ENCODE measurements at regions not wholly inside any gene's neighbourhood (a gene's known extent, or its start where the extent isn't known, plus 50 kb on each side); places are given as distances from the start of the nearest gene placed in this dataset.

GRCh38 chr5:110064603-110065268 lies 375.0 kb downstream of the MAN2A1 start:
- no peak for DNase-seq (ENCODE audit: low read depth in 4 of 4, low spot score in 1 of 4)

DNA sequence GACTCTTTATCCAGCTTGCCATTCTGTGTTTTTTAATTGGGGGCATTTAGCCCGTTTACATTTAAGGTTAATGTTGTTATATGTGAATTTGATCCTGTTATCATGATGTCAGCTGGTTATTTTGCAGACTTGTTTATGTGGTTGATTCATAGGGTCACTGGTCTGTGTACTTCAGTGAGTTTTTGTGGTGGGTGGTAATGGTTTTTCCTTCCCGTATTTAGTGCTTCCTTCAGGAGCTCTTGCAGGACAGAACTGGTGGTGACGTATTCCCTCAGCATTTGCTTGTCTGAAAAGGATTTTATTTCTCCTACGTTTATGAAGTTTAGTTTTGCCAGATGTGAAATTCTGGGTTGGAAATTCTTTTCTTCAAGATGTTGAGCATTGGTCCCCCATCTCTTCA lies 381.1 kb downstream of the MAN2A1 start:
- DNase-seq (ENCODE audit: low read depth in 4 of 4, low spot score in 1 of 4), result no peak

GRCh38 chr5:110072651-110073050 lies 382.9 kb downstream of the MAN2A1 start:
- DNase-seq (ENCODE audit: low read depth in 4 of 4, low spot score in 1 of 4), result no peak

GRCh38 chr5:110073534-110073933 lies 383.8 kb downstream of the MAN2A1 start:
- DNase-seq (ENCODE audit: low read depth in 4 of 4, low spot score in 1 of 4), result no peak

GRCh38 chr5:110075656-110076055 lies 385.9 kb downstream of the MAN2A1 start:
- no peak for DNase-seq (ENCODE audit: low read depth in 4 of 4, low spot score in 1 of 4)

- DNase-seq (ENCODE audit: low read depth in 4 of 4, low spot score in 1 of 4), result no peak
Measured at GRCh38 chr5:110077147-110077546, 387.4 kb downstream of the MAN2A1 start.

DNA sequence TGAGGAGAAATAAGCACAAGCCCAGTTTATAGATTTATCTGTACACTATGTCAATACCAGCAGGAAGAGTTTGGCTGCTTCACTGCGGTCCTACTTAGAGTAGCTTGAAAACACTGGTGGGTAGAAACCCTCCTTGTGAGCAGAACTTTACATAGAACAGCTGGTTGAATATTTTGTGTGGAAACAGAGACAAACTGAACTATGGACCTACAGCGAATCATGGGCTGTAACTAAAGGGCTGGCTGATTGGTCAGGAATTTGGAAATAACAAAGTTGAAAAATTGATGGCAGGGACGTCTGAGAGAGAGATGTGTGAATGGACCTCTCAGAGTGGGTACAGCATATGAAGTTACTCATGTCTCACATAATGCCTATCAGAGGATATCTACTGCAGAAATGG lies 392.5 kb downstream of the MAN2A1 start:
- DNase-seq (ENCODE audit: low read depth in 4 of 4, low spot score in 1 of 4), result no peak

DNA sequence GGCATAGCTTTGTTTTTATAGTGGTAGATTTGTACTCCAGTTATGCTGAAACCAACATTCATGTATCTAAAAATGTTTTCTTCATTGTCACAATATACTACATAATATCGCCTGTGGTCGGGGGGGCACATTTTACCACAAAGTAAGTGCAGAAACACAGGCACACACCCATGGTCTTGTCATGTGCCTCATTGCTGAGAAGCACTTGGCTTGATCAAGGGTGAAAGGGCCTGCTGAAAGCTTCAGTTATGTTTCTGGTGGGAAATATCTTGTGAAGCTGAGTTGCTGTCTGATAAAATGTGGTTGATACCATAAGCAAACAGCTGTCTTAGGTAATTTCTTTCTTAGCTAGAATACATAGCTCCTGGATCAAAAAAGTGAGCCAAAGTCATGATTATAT lies 393.1 kb downstream of the MAN2A1 start:
- DNase-seq (ENCODE audit: low read depth in 4 of 4, low spot score in 1 of 4), result no peak

DNA sequence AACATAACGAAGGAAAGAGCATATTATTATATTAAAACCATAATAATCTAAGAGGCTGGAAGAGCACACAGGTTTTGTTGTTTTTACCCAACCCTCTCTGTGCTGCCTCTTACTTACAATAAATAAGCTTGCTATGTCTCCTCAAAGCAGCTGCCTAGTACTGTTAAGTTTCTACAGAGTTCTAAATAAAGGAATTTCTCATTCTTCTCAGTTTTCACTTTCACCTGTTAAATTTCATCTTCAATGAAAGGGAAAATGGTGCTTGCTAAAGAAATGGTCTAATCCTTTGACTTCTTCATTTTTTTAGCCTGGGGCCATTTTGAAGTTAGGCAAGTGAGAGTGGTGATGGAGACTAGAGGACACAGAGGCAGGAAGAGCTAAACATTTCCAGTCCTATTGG lies 396.1 kb downstream of the MAN2A1 start:
- DNase-seq (ENCODE audit: low read depth in 4 of 4, low spot score in 1 of 4), result no peak

GRCh38 chr5:110086658-110087388 lies 397.1 kb downstream of the MAN2A1 start:
- peak; percentile 9 to 37 (median 22) for DNase-seq (ENCODE audit: low read depth in 4 of 4, low spot score in 1 of 4)

- DNase-seq (ENCODE audit: low read depth in 4 of 4, low spot score in 1 of 4), result no peak
Measured at GRCh38 chr5:110087829-110088228, 398.1 kb downstream of the MAN2A1 start.

GRCh38 chr5:110088676-110089436 lies 399.1 kb downstream of the MAN2A1 start:
- DNase-seq (ENCODE audit: low read depth in 4 of 4, low spot score in 1 of 4), result no peak

- no peak for DNase-seq (ENCODE audit: low read depth in 4 of 4, low spot score in 1 of 4)
Measured at GRCh38 chr5:110092955-110093785, 403.4 kb downstream of the MAN2A1 start.

DNA sequence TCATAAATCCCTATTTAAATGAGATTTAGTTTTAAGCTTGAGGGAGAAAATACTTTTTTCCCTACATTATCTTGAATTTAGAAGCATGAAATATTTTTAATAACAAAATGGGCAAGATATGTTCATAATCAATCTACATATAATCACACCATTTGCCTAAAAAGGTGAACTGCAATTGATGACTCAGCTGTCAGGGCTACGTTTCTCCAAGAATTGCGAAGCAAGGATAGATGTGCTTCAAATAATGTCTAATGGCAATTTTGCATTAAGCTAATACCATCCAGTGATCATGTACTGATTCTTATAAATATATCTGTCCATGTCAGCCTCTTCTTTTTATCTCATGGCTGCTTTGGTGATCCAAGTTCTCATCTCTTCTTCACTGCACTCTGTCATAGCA lies 404.4 kb downstream of the MAN2A1 start:
- DNase-seq (ENCODE audit: low read depth in 4 of 4, low spot score in 1 of 4), result no peak

GRCh38 chr5:110094548-110094947 lies 404.8 kb downstream of the MAN2A1 start:
- DNase-seq (ENCODE audit: low read depth in 4 of 4, low spot score in 1 of 4), result no peak

DNA sequence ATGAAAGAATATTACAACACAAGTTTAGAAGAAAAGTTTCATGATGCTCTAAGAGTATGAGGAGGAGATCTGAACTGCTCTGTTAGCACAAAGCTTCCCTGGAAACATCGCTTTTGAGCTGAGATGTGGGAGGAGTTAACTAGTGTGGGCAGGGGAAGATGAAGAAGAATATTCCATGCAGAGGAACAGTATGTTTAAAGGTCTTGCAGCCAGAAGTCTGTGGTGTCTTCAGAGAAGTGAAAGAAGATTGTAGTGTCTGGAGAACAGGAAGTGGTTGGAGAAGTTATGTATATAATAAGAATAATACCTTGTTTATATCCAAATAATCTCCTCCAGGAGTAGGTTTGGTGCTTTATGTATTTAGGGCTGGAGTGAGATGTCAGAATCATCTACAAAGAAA lies 406.7 kb downstream of the MAN2A1 start:
- DNase-seq (ENCODE audit: low read depth in 4 of 4, low spot score in 1 of 4), result no peak

DNA sequence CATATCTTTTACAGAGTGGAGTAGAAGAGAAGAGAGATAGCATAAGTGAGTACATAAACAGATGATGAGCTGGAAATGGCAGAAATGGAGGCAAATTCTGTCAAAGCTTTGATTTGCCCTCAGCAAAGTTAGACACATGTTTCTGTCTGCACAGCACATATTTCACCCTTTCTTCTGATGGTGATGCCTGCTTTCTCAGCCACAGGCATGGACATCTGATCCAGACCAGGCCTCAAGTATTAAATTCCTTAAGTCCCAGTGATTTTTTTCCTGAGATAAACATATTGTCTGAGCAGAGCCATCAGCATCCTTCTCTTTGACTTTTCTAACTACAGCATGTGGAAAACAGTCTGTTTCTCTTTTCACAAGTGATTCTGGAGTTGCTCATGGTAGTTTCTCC lies 409.8 kb downstream of the MAN2A1 start:
- DNase-seq (ENCODE audit: low read depth in 4 of 4, low spot score in 1 of 4), result no peak

GRCh38 chr5:110103081-110103480 lies 413.4 kb downstream of the MAN2A1 start:
- DNase-seq (ENCODE audit: low read depth in 4 of 4, low spot score in 1 of 4), result no peak

- no peak for DNase-seq (ENCODE audit: low read depth in 4 of 4, low spot score in 1 of 4)
Measured at GRCh38 chr5:110104060-110104725, 414.5 kb downstream of the MAN2A1 start.

DNA sequence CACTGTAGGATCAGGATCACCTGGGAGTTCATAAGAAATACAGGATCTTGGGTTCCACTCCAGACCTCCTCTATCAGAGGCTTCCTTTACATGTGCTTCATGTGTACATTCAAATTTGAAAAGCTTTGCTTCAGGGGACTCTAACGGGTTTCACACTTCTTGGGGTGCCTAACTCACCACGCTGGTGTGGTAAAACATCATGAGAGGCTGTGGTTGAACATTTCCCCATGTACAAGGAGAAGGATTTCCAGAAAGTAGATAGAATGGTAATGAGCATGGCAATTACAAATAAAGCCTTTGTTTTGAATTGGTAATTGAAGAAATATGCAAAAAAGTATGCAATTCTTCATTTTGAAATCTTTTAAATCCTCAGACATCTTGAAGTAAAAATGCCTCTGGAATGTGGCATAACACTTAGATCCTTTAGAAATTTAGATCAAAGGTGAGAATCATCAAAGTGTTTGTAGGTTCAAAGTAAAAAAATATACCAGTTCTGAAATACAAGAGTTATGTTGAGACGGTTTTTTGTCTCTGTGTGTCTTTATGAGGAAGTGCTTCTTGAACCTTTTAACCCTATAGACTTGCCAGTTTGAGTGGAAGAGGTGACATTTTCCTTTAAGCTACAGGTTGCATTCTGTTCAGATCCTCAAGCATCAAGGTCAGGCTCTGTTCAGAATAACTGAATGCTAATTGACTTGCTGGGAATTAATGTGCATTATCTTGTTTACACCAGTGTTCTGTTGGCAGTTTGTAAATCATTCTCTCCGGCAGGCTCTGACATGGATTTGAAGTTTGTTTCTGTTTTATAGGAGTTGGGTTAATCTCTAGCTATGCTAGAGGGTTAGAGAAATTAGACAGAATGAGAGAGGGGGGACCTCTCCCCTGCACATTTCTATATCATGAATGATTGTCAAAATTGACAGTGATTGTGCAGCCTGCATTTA lies 415.3 kb downstream of the MAN2A1 start:
- DNase-seq (ENCODE audit: low read depth in 4 of 4, low spot score in 1 of 4), result no peak
